Progenitor cell of endocrine pancreas (in vitro differentiated cells): ENCODE measurements at regions not wholly inside any gene's neighbourhood (a gene's known extent, or its start where the extent isn't known, plus 50 kb on each side); places are given as distances from the start of the nearest gene placed in this dataset.

Experiments
- DNase-seq: peaks from one replicate; pipeline ENCODE4 v3.0.0; 2021; ENCODE audit warnings: low spot score; ENCODE audit not compliant: unreplicated experiment
- H3K27ac Mint-ChIP-seq: 2 replicates; pipeline ENCODE4 v1.8.0; 2021; ENCODE audit warnings: mild to moderate bottlenecking, moderate library complexity, mixed read lengths
- H3K27me3 Mint-ChIP-seq: 2 replicates; pipeline ENCODE4 v1.8.0; 2021; ENCODE audit warnings: mixed read lengths
- H3K36me3 Mint-ChIP-seq: 2 replicates; pipeline ENCODE4 v1.8.0; 2022; ENCODE audit warnings: mixed read lengths; ENCODE audit not compliant: insufficient read depth
- H3K4me1 Mint-ChIP-seq: 2 replicates; pipeline ENCODE4 v1.8.0; 2021; ENCODE audit warnings: low read depth, mixed read lengths
- H3K4me3 Mint-ChIP-seq: 2 replicates; pipeline ENCODE4 v1.8.0; 2021; ENCODE audit warnings: low read depth, mild to moderate bottlenecking, moderate library complexity, mixed read lengths
- H3K9me3 Mint-ChIP-seq: 2 replicates; pipeline ENCODE4 v1.8.0; 2021; ENCODE audit warnings: low read depth, mixed read lengths
- TF ChIP-seq, protein P1 (sequence below): fragments of 200-600 bp; sonication (generic); IDR thresholded peaks from one replicate; pipeline ENCODE4 v1.5.0; 2021; ENCODE audit warnings: antibody characterized with exemption, mild to moderate bottlenecking; ENCODE audit not compliant: unreplicated experiment

DNA sequence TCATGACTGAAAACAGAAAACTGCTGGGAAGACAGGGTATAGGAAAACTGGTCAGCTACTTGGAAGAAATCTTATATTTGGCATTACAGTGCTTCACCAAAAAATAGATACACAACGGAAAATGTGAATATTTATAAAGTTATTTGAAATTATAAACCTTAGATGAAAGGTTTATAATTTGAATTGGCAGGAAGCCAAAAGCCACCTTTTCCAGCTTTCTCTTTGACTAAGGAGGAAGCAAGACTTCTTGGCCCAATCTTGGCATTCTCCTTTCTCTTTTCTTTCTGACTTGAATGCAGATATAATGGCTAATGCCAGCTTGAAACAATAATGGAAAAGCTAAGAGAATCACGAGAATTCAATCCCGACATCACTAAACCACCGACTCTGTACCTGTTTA lies 196.5 kb upstream of the PIK3C3 start:
- H3K36me3 Mint-ChIP-seq, result no peaks in the 10 kb centered on the region
- TF ChIP-seq, protein P1, sequence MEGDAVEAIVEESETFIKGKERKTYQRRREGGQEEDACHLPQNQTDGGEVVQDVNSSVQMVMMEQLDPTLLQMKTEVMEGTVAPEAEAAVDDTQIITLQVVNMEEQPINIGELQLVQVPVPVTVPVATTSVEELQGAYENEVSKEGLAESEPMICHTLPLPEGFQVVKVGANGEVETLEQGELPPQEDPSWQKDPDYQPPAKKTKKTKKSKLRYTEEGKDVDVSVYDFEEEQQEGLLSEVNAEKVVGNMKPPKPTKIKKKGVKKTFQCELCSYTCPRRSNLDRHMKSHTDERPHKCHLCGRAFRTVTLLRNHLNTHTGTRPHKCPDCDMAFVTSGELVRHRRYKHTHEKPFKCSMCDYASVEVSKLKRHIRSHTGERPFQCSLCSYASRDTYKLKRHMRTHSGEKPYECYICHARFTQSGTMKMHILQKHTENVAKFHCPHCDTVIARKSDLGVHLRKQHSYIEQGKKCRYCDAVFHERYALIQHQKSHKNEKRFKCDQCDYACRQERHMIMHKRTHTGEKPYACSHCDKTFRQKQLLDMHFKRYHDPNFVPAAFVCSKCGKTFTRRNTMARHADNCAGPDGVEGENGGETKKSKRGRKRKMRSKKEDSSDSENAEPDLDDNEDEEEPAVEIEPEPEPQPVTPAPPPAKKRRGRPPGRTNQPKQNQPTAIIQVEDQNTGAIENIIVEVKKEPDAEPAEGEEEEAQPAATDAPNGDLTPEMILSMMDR, result no peak
- no peak for DNase-seq
- no peaks in the 10 kb centered on the region for H3K27me3 Mint-ChIP-seq
- H3K4me1 Mint-ChIP-seq, result no peaks in the 10 kb centered on the region
- no peak overlapping the region for H3K27ac Mint-ChIP-seq
- no peaks in the 10 kb centered on the region for H3K9me3 Mint-ChIP-seq
- H3K4me3 Mint-ChIP-seq, result no peak overlapping the region

DNA sequence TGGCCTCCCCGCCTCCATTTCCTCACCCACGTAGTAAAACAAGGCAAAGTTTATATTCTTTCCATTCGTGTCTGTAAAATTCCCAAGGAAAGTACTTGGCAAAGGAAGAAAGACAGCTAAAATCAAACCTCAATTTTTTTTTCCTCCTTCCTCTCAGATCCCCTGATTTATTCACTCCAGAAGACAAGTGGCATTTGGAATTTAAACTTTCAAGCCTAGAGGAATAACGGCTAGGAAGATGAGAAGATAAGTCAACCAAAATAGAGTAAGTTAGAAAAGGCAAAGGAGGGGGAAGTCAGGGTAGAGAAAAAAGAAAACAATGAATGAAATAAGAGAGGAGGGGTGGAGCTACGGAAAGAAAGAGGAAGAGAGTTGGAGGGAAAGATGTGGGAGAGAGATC lies 198.9 kb upstream of the PIK3C3 start:
- Mint-ChIP-seq H3K4me3 (no peak overlapping the region), H3K36me3 (no peaks in the 10 kb centered on the region), H3K9me3 (no peaks in the 10 kb centered on the region), H3K4me1 (no peaks in the 10 kb centered on the region), H3K27me3 (no peaks in the 10 kb centered on the region), H3K27ac (no peak overlapping the region)
- DNase-seq, result no peak
- TF ChIP-seq, protein P1, result no peak

GRCh38 chr18:41754332-41754731 lies 200.7 kb upstream of the PIK3C3 start:
- TF ChIP-seq, protein P1, result no peak
- DNase-seq, result no peak
- no peak overlapping the region for H3K4me3 Mint-ChIP-seq
- no peaks in the 10 kb centered on the region for H3K27me3 Mint-ChIP-seq
- H3K9me3 Mint-ChIP-seq, result no peaks in the 10 kb centered on the region
- peaks cover 2% of the 10 kb centered on the region for H3K36me3 Mint-ChIP-seq
- no peaks in the 10 kb centered on the region for H3K4me1 Mint-ChIP-seq
- H3K27ac Mint-ChIP-seq, result no peak overlapping the region

DNA sequence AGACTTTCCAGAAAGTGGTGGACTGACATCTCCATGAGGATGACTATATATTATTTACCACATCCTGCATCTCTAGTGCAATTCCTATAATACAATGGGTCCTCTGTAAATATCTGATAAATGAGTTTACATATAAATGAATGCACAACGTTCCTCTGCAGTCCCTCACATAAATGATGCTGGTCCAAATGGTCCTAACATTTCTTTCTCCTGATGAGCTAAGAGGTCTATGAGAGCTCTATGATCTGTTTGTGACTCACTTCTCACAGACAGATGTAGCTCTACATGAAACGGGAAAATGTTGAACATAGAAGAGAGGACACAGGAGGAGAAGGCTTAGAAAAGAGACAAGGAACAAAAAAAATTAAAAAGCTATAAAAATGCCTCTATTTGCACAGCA lies 201.2 kb upstream of the PIK3C3 start:
- Mint-ChIP-seq H3K27me3 (no peaks in the 10 kb centered on the region), H3K27ac (no peak overlapping the region), H3K4me3 (no peak overlapping the region), H3K36me3 (peaks cover 2% of the 10 kb centered on the region), H3K9me3 (no peaks in the 10 kb centered on the region), H3K4me1 (no peaks in the 10 kb centered on the region)
- no peak for DNase-seq
- TF ChIP-seq, protein P1, result no peak

DNA sequence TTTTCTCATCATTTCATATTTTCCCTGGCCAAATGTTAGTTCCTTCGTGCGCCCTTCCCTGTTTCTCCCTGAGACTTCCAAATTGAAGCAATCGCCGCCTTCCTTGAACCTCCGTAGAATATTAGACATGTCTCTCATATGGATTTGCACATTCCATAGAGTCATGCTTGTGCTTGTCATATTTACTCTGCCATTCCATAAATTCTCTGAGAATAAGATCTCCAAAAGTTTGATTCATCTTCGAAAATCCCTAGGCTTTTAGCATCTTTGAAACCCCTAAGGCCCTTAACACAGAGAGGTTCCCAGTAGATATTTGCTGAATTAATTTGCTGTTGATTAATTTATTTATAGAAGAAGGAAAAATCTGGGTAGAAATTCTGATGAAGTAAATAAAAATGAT lies 202.2 kb upstream of the PIK3C3 start:
- no peak for DNase-seq
- Mint-ChIP-seq H3K27me3 (no peaks in the 10 kb centered on the region), H3K4me1 (no peaks in the 10 kb centered on the region), H3K36me3 (peaks cover 2% of the 10 kb centered on the region), H3K9me3 (no peaks in the 10 kb centered on the region), H3K4me3 (no peak overlapping the region), H3K27ac (no peak overlapping the region)
- TF ChIP-seq, protein P1, result no peak
